Umbilical cord (tissue), 1 donor: ENCODE measurements at regions not wholly inside any gene's neighbourhood (a gene's known extent, or its start where the extent isn't known, plus 50 kb on each side); places are given as distances from the start of the nearest gene placed in this dataset.

Source experiments
- DNase-seq: peaks from one replicate; pipeline ENCODE4 v3.0.0-alpha.2; 2015; ENCODE audit warnings: low spot score

GRCh38 chr1:23615423-23615822 is 56.1 kb upstream of the ID3 start:
- DNase-seq: no peak

DNA sequence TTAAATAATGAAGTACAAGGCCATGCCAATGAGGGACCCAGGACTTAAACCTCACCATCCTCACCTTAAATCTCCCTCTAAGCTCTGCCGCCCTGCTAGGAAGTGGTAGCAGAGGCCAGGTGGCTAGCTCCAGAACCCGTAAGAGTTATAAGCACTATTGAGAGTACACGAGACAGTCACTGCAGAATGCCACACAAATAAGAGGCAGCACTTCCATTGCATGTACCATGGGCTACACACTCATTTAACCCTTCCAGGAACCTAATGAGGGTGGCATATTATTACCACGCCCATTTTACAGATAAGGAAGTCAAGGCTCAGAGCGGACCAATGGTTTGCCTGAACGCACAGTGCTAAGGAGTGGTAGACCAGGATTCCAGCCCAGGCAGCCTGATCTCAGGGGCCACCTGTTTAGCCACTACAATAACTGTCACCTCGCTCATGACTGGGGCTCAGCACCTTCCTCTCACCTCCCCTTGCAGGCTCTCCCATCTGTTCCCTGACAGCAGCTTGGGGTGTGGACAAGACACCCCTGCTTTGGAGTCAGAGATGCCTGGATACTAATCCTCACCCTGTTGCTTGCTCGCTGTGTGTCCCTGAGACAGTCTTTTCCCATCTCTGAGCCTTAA is 54.8 kb upstream of the ID3 start:
- DNase-seq: no peak

DNA sequence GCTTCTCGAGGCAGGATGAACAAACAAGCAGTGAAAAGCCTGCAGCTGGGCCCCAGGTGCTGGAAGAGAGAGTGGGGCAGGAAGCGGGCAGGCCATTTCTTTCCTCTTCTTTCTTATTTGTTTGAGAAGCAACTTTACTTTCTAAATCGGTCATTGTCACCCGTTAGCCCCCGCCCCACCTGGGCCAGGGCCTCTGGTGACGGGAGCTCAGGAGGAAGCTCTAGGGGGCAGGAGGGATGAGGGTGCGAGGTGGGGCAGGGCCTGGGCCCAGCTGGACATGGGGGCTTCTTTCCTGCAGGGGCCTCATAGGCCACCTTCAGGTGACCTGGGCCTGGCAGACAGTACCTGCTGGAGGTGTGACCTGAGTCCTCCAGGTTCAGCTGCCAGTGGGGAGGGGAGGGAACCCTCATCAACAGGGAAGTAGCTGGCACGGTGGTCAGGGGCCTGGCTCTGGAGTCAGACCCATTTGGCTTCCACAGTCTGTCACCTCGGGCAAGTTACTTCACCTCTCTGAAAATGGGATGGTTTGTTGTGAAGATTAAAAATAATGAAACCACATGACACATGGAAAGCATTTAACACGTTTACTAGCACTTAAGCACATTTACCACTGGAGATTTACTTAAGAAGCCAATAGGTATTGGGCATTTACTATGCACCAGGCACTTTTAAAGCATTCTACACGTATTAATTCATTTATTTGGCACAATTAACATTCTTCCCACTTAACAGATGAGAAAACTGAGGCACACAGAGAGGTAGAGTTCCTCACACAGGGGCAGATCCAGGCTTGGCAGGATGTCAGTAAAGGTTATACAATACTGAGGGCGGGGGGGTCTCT is 54.1 kb upstream of the ID3 start:
- no peak for DNase-seq

- DNase-seq: no peak
These were observed 52.5 kb upstream of the ID3 start for GRCh38 chr1:23611601-23612327.

DNA sequence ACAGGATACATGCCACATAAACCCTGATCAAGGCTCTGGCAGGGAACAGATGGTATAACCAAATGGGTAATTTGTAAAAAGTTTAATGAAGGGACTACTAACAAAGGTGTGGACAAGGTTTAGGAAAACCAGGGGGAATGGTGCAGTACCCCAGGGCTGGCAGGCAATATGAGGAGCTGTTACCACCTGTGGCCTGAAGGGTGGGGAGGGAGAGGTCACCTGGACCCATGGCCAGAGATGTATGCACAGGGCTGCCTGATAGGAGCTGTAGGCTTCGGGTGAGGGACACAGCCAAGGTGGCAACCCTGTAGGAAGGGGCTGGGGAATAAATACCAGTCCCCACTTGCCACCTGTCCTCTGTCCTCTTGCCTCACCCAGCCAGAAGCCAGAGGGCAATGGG is 51.4 kb upstream of the ID3 start:
- no peak for DNase-seq

GRCh38 chr1:23609971-23610370 is 50.7 kb upstream of the ID3 start:
- DNase-seq: no peak
